ENCODE measurements at regions not wholly inside any gene's neighbourhood (a gene's known extent, or its start where the extent isn't known, plus 50 kb on each side); places are given as distances from the start of the nearest gene placed in this dataset.
"Not testable (repeated sequence)": the region's sequence is repeated elsewhere in the genome, so short reads cannot be mapped to it uniquely, and the experiment has no call there.

DNA sequence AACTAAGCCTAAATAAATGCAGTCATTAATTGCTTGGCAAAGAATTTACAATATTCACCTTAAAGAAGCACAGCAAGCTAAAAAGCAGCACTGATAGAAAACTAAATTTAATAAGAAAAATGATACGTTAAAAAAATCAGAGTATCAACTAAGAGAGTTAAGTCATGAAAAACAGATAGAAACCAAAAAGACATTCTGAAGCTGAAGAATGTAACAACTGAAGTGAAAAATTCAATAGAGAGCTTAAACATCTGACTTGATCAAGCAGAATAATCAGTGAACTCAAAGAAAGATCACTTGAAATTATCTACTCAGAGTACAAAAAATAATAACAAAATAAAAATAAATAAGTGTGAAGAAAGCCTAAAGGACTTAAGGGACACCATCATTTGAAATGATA is 588.0 kb upstream of the HS3ST1 start:
- Histone ChIP-seq H3K9me3 (no peaks in the 10 kb centered on the region), H3K4me1 (no peaks in the 10 kb centered on the region), H3K4me2 (no peak overlapping the region), H3K27ac (no peak overlapping the region), H3K4me3 (no peak overlapping the region)
- ATAC-seq (no peak), DNase-seq (ENCODE audit: low read depth in 1 of 2, low spot score in 1 of 2) (no peak), FAIRE-seq (no peak)
- POLR2A ChIA-PET = no interaction called here
- CTCF ChIA-PET = no interaction called here
- TF ChIP-seq SMC3 (IDR thresholded peaks at IDR 0.05) = no peak
- TF ChIP-seq, protein P1, sequence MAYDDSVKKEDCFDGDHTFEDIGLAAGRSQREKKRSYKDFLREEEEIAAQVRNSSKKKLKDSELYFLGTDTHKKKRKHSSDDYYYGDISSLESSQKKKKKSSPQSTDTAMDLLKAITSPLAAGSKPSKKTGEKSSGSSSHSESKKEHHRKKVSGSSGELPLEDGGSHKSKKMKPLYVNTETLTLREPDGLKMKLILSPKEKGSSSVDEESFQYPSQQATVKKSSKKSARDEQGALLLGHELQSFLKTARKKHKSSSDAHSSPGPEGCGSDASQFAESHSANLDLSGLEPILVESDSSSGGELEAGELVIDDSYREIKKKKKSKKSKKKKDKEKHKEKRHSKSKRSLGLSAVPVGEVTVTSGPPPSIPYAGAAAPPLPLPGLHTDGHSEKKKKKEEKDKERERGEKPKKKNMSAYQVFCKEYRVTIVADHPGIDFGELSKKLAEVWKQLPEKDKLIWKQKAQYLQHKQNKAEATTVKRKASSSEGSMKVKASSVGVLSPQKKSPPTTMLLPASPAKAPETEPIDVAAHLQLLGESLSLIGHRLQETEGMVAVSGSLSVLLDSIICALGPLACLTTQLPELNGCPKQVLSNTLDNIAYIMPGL (CRISPR knock-in tag; IDR thresholded peaks at IDR 0.05; ENCODE audit: borderline replicate concordance) = no peak
- no peak for TF ChIP-seq HOXB13 (CRISPR knock-in tag; IDR thresholded peaks at IDR 0.05; ENCODE audit: low read depth)
- no peak for TF ChIP-seq HOXB5 (CRISPR knock-in tag; IDR thresholded peaks at IDR 0.05)
- TF ChIP-seq GATA3 (IDR thresholded peaks at IDR 0.05; ENCODE audit: borderline replicate concordance) = no peak
- no peak for TF ChIP-seq NR3C1 (IDR thresholded peaks at IDR 0.05)
- no peak for TF ChIP-seq MAZ (IDR thresholded peaks at IDR 0.05; ENCODE audit: borderline replicate concordance, low read depth, low read length)
- no peak for TF ChIP-seq HOXA7 (CRISPR knock-in tag; IDR thresholded peaks at IDR 0.05)
- no peak for TF ChIP-seq NPAS2 (CRISPR knock-in tag; IDR thresholded peaks at IDR 0.05; ENCODE audit: borderline replicate concordance)
- no peak for TF ChIP-seq KDM1A (IDR thresholded peaks at IDR 0.05; ENCODE audit: low read depth)
- TF ChIP-seq RARB (CRISPR knock-in tag; IDR thresholded peaks at IDR 0.05) = no peak
- TF ChIP-seq ESRRA (IDR thresholded peaks at IDR 0.05; ENCODE audit: borderline replicate concordance, low read length) = no peak
- no peak for TF ChIP-seq HDAC2 (IDR thresholded peaks at IDR 0.05)
- TF ChIP-seq, protein P2, sequence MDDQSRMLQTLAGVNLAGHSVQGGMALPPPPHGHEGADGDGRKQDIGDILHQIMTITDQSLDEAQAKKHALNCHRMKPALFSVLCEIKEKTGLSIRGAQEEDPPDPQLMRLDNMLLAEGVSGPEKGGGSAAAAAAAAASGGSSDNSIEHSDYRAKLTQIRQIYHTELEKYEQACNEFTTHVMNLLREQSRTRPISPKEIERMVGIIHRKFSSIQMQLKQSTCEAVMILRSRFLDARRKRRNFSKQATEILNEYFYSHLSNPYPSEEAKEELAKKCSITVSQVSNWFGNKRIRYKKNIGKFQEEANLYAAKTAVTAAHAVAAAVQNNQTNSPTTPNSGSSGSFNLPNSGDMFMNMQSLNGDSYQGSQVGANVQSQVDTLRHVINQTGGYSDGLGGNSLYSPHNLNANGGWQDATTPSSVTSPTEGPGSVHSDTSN (IDR thresholded peaks at IDR 0.05) = no peak
- TF ChIP-seq CBX2 (IDR thresholded peaks at IDR 0.05; ENCODE audit: borderline replicate concordance, low read depth) = no peak
- no peak for TF ChIP-seq RFX5 (IDR thresholded peaks at IDR 0.05)
- WGBS (ENCODE audit: missing lambda C conversion rate) = 16% methylated on average over 1 of the region's 1 CpG

GRCh38 chr4:12005471-12005870 is 576.8 kb upstream of the HS3ST1 start:
- ATAC-seq = no peak
- TF ChIP-seq RFX5 (IDR thresholded peaks at IDR 0.05) = no peak
- TF ChIP-seq RARB (CRISPR knock-in tag; IDR thresholded peaks at IDR 0.05) = no peak
- no peak for TF ChIP-seq CTCF (IDR thresholded peaks at IDR 0.05)
- no peak for TF ChIP-seq KDM5A (IDR thresholded peaks at IDR 0.05)
- no peak for TF ChIP-seq HES2 (IDR thresholded peaks at IDR 0.05)
- TF ChIP-seq, protein P3, sequence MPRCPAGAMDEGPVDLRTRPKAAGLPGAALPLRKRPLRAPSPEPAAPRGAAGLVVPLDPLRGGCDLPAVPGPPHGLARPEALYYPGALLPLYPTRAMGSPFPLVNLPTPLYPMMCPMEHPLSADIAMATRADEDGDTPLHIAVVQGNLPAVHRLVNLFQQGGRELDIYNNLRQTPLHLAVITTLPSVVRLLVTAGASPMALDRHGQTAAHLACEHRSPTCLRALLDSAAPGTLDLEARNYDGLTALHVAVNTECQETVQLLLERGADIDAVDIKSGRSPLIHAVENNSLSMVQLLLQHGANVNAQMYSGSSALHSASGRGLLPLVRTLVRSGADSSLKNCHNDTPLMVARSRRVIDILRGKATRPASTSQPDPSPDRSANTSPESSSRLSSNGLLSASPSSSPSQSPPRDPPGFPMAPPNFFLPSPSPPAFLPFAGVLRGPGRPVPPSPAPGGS (IDR thresholded peaks at IDR 0.05) = no peak
- TF ChIP-seq POLR2A (IDR thresholded peaks at IDR 0.05; ENCODE audit: low read length) = no peak
- no peak for TF ChIP-seq RAD21 (conservative IDR thresholded peaks at IDR 0.05 in 1 of 2, IDR thresholded peaks at IDR 0.05 in 1 of 2)
- TF ChIP-seq FOXS1 (CRISPR knock-in tag; IDR thresholded peaks at IDR 0.05) = no peak
- no peak for TF ChIP-seq EP300 (IDR thresholded peaks at IDR 0.05)
- TF ChIP-seq SREBF2 (IDR thresholded peaks at IDR 0.05) = no peak
- no peak for DNase-seq (ENCODE audit: low read depth in 1 of 2, low spot score in 1 of 2)
- POLR2A ChIA-PET = no interaction called here
- no peaks in the 10 kb centered on the region for H3K4me1 ChIP-seq
- no peaks in the 10 kb centered on the region for H3K9me3 ChIP-seq
- no peak overlapping the region for H3K27ac ChIP-seq
- FAIRE-seq = no peak
- CTCF ChIA-PET = no interaction called here
- no peak overlapping the region for H3K4me3 ChIP-seq
- no peak overlapping the region for H3K4me2 ChIP-seq

- H3K4me3 ChIP-seq; H3K9me3 ChIP-seq; POLR2A ChIA-PET; H3K4me2 ChIP-seq; H3K4me1 ChIP-seq; DNase-seq (ENCODE audit: low read depth in 1 of 2, low spot score in 1 of 2); ATAC-seq; FAIRE-seq; CTCF ChIA-PET; H3K27ac ChIP-seq: not testable (repeated sequence)
- 21% methylated on average over 5 of the region's 5 CpGs for WGBS (ENCODE audit: missing lambda C conversion rate)
These were observed 567.9 kb upstream of the HS3ST1 start for GRCh38 chr4:11996581-11996980.
